Mammary epithelial cell (primary cell): ENCODE measurements at regions not wholly inside any gene's neighbourhood (a gene's known extent, or its start where the extent isn't known, plus 50 kb on each side); places are given as distances from the start of the nearest gene placed in this dataset.
"Not testable (repeated sequence)": the region's sequence is repeated elsewhere in the genome, so short reads cannot be mapped to it uniquely, and the experiment has no call there.

Experiments
- CTCF ChIP-seq, 2 donors: IDR thresholded peaks in 1 of 2; conservative IDR thresholded peaks in 1 of 2; 2 replicates each; pipeline ENCODE4 v1.5.1; 2011 to 2012; ENCODE audit warnings: inconsistent platforms in 2 of 2, low read length in 2 of 2, mild to moderate bottlenecking in 2 of 2, control low read depth in 1 of 2, low read depth in 1 of 2; ENCODE audit not compliant: insufficient read depth in 1 of 2; ENCODE audit errors: extremely low read depth in 1 of 2
- EZH2 ChIP-seq: IDR thresholded peaks from 2 replicates; pipeline ENCODE4 v1.6.1; 2012; ENCODE audit warnings: low read length, inconsistent platforms, borderline replicate concordance

DNA sequence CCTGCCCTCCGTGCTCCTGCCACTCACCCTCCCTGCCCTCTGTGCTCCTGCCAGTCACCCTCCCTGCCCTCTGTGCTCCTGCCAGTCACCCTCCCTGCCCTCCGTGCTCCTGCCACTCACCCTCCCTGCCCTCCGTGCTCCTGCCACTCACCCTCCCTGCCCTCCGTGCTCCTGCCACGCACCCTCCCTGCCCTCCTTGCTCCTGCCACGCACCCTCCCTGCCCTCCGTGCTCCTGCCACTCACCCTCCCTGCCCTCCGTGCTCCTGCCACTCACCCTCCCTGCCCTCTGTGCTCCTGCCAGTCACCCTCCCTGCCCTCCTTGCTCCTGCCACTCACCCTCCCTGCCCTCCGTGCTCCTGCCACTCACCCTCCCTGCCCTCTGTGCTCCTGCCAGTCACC is 145.4 kb upstream of the ZNF469 start:
- not testable (repeated sequence) for TF ChIP-seq CTCF (conservative IDR thresholded peaks at IDR 0.05 in 1 of 2, IDR thresholded peaks at IDR 0.05 in 1 of 2; ENCODE audit: extremely low read depth in 1 of 2, insufficient read depth in 1 of 2, low read depth in 1 of 2, low read length in 2 of 2); EZH2
